HG02571 (cell line): ENCODE measurements at regions not wholly inside any gene's neighbourhood (a gene's known extent, or its start where the extent isn't known, plus 50 kb on each side); places are given as distances from the start of the nearest gene placed in this dataset.

Source experiments
- ATAC-seq: cut with Tn5 transposase; IDR thresholded peaks from one replicate; pipeline ENCODE4 v1.9.1; 2021; ENCODE audit warnings: mild to moderate bottlenecking, moderate library complexity; ENCODE audit not compliant: unreplicated experiment

DNA sequence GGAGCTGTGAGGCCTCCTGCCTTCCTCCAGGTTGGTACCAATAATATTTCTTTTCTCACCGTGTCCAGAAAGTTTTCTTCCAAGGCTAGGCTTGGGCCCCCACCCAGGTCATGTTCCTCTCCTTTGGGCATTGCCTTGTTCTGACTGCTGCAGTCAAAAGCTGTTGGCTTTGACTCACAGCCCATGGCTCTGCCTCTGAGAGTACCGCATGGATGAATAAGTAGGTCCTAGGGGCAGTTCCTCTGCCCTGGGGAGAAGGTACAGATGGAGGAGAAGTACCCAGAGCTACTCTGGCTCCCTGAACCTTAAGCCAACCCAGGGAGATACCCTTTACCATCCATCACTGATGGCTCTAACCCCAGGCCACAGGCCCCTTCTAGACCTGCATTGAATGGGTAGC, 115.0 kb downstream of the NAV1 start:
- ATAC-seq = no peak

GRCh38 chr1:201655243-201655642, 116.3 kb downstream of the NAV1 start:
- no peak for ATAC-seq

DNA sequence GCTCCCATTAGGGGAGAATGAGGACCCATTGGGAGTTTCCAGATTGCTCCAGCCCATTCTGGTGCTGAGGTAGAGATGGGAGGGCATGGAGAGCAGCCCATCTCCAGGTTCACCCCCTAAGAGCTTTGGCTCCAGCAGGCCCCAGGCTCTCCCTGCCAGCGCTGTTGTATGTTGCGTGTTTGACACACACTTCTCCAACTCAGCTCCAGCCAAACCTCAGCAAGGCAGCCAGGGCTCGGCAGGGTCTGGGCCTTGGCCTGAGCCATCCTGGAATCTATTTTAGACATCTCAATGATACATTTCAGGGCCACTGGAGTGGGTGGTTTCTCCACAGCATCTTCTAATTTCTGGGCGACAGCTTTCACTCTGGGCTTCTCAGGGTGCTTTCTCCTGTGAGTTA, 117.0 kb downstream of the NAV1 start:
- ATAC-seq = no peak

GRCh38 chr1:201656311-201657032, 117.5 kb downstream of the NAV1 start:
- ATAC-seq = no peak

- no peak for ATAC-seq
Observed at GRCh38 chr1:201659572-201659971, 120.6 kb downstream of the NAV1 start.

GRCh38 chr1:201660931-201661822, 122.2 kb downstream of the NAV1 start:
- ATAC-seq = no peak

DNA sequence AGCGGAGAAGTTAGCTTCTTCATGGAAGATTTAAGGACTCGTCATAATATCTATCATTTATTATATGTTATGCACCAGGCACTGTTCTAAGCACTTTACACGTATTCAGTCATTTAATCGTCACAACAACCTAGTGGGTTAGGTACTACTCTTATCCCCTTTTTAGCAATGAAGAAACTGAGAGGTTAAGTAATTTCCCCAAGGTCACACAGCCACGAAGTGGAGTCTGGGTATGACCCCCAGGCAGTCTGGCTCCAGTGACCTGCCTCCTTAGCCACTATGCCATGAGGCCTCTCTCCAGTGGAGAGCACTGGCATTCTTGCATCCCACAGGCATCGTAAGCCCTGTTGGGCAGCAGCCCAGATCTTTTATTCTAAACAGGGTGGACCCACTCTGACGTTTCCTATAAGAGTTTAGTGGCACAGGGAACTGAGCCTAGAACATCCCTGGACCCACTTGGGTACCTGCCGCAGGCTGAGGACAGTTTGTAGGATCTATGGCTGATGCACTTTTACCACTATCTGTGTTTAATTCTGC, 123.0 kb downstream of the NAV1 start:
- no peak for ATAC-seq

GRCh38 chr1:201662646-201663045, 123.7 kb downstream of the NAV1 start:
- ATAC-seq = no peak

DNA sequence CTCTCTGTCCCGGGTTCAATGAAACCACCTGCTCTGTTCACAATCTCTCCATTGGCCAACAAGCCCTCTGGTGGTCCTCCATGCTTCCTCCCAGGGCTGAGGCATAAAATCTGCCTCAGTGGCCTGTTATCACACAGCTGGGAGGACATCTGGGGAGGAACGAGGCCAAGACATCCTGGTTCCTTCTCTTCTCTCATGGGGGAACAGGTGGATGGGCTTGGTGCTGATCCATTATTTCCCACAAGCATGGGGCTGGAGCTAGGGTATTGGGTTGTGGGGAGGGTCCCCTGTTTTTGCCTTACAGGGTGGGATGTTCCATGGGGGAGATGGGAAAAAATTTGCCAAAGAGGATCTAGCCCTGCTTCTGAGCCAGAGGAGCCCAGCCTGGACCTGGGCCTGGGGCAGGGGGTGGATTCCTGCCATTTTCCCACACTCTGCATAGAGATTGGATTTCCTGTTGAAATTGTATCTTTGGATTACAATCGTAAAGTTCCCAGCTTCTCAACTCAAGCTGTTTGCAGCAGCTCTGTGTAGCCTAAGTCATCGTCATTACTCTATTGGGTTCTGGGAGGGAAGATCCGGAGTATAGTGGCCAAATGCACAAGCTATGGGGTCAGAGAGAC, 124.7 kb downstream of the NAV1 start:
- ATAC-seq = no peak

DNA sequence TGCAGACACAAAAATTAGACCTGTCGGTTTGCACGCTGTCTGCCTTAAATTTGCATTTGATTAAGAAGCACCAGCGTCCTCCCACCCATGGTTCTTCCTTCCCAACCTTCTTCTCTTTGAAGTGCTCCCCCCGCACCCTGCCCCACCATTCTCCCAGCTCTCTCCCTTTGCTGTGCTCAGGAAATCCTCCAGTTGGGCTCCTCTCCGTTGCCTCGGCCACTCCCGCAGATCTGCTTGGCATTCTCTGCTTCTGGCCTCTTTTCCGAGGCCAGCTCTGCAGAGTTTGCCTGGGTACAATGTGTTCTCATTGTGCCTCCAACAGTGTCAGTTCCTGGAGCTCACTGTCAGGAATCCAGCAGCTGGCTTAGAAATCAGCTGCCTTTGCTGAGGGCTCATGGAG, 126.1 kb downstream of the NAV1 start:
- ATAC-seq = no peak

- ATAC-seq = no peak
Observed at GRCh38 chr1:201666102-201666501, 127.2 kb downstream of the NAV1 start.

DNA sequence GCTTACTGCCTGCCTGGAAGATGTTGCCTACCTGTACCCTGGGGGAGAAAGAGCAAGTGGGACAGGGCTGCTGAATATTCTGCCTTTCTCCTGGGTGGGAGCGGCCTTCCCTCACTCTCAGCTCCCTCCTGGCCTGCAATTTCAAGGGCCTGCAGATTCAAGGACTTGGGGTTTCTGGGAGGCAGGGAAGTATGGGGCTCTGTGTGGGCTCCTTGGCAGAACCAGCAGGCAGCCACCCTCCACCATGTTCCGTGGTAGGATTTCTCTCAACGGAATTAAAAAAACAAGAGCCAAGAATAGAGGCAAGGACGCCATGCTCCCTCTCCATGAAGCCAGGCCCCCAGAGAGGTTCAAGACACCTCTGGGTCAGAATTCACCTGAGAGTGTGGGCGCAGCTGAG, 127.7 kb downstream of the NAV1 start:
- ATAC-seq = no peak

GRCh38 chr1:201667479-201667878, 128.6 kb downstream of the NAV1 start:
- no peak for ATAC-seq

- ATAC-seq = no peak
Observed at GRCh38 chr1:201670517-201670916, 131.6 kb downstream of the NAV1 start.

DNA sequence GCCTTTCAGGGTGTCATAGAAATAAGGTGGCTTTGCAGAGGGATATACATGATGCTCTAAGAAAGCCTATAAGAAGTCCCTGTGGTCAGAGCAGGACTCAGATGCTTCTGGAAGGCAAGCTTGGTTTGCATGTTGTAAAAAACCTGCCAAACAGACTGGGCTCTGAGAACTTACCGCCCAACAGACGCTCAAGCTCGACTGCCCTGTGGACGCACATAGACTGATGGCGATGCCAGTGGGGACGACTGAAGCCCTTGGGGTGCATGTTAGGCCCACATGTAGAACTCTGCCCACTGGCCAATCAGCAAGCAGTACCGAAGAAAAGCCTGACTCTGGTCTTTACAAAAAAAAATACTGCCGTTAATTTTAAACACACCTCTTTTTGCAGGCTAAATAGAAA, 133.8 kb downstream of the NAV1 start:
- no peak for ATAC-seq

GRCh38 chr1:201673093-201673492, 134.2 kb downstream of the NAV1 start:
- ATAC-seq = no peak

DNA sequence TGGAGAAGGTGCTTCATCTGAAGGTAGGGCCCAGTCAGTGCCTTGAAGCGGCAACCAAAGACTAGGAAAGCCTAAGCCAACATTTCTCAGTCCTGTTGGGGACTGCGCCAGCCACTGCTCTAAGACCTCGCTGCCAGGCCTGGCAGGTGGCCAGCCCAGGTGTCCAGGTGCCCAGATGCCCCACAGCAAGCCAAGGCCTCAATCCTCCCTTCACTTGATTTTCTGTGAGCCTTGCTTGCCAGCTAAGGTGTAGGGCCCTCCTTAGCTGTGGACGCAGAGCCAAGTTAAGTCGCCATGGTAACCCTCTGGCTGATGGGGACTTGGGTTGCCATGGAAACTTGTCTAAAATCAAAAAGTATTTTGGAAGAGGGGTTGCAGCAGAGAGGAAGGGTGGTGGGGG, 135.0 kb downstream of the NAV1 start:
- no peak for ATAC-seq

- no peak for ATAC-seq
Observed at GRCh38 chr1:201675143-201675542, 136.2 kb downstream of the NAV1 start.

DNA sequence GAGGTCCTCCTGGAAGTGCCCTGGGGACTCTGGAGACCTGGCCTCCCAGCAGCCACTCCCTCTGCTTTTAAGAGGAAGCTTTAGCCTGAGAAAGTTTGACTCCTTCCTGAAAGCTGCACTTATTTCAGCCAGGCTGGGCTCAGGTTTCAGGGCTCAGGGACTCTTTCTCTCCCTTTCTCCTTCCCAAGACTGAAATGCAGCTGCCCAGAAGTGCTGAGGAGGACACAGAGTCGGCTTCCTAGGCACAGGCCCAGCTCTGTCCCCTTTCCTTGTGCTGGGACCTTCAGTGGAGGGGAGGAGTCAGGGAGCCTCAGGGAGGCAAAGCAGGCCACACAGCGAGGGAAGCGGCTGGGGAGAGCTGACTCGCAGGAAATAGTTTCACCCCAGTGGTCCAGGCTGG, 137.3 kb downstream of the NAV1 start:
- ATAC-seq = no peak

DNA sequence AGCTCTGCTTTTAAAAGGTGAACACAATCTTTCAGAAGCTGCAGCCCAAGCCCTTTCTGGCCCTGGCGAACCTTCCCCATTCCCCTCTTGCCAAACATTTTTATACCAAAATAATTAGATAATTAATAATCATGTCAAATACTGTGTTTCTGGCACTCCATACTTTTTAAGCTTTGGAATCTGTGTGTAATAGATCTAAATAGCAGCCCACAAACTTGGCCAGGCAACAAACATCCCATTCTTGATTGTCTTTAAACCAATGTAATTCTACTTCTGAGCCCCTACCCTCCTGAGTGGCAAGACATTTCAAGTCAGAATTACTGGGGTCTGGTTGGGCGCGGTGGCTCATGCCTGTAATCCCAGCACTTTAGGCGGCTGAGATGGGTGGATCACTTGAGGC, 137.7 kb downstream of the NAV1 start:
- no peak for ATAC-seq

DNA sequence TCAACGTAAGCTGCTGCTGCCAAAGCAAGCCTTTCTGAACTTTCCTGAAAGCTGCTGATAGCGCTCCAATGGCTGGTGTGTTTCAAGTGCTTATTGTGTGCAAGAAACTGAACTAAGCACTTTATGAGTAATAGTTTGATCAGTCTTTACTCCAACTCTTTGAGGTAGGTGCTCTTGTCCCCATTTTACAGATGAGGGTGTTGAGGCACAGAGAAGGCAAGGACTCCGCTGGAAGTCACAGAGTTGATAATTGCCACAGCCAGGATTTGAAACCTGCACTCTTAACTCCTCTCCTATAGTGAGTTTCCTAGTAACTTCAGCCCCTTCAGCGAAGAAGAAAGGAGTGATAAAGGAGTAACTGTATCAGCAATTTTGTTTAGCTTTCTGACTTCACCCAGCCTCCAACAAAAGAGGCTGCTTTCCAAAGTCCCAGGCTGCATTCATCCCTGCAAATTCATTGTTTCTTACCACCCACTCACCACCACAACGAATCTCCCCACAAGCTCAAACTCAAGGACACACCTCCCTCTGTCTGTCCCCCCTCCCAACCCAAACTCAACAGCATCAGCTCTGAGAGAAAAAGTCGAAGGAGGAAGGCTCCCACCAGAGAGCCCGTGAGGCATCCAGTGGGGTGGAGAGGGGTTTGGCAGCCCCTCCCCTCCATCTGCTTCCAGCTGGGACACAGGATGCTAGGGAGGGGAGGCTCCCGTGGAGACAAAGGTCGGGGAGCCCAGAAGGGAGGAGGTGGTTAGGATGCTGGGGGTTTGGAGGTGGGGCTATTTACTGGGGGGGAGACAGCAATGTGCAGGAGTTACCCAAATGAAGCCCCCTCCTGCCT, 139.6 kb downstream of the NAV1 start:
- ATAC-seq = no peak
